ENCODE measurements at regions not wholly inside any gene's neighbourhood (a gene's known extent, or its start where the extent isn't known, plus 50 kb on each side); places are given as distances from the start of the nearest gene placed in this dataset.

DNA sequence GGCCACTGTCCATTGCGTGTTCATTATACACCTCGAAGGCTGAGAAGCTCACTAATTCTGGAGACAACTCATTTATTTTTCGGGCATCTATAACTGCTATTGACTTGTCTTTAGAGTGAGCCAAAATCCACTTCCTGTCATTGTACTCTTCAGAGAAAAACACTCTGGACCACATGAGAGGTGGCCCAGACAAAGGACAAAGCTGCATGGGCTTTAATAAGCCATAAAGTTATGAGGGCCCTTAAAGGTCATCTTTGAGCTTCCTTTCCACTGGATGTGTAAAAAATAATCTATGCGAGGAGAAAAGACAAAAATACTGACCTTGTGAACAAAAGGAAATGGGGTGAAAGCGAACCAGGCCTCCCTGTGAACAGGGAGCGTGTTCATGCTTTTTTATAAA, 63.5 kb upstream of the ZC3H12C start:
- Histone ChIP-seq H2AFZ (no peak overlapping the region), H3K36me3 (ENCODE audit: insufficient read depth) (no peaks in the 10 kb centered on the region), H3K4me2 (no peak overlapping the region), H3F3A (replicated peaks; ENCODE audit: low read depth) (no peaks in the 10 kb centered on the region), H3K4me3 (no peak overlapping the region), H3K27me3 (ENCODE audit: insufficient read depth) (no peaks in the 10 kb centered on the region), H4K20me1 (replicated peaks; ENCODE audit: insufficient read depth) (no peaks in the 10 kb centered on the region), H3K79me2 (replicated peaks; ENCODE audit: insufficient read depth) (no peaks in the 10 kb centered on the region), H3K9me2 (ENCODE audit: insufficient read depth) (peaks cover 25% of the 10 kb centered on the region), H3K4me1 (ENCODE audit: insufficient read depth) (no peaks in the 10 kb centered on the region), H3K27ac (ENCODE audit: low read depth) (no peak overlapping the region)
- Mint-ChIP-seq H3K4me1 (no peaks in the 10 kb centered on the region; the same call in 2 of the 3 replicates), H3K9me3 (no peaks in the 10 kb centered on the region), H3K27me3 (ENCODE audit: insufficient read depth, low read depth, poor library complexity) (peaks cover 2% of the 10 kb centered on the region), H3K4me3 (no peak overlapping the region), H3K27ac (no peak overlapping the region), H3K36me3 (ENCODE audit: low read depth) (no peaks in the 10 kb centered on the region)
- TF ChIP-seq, protein P1, sequence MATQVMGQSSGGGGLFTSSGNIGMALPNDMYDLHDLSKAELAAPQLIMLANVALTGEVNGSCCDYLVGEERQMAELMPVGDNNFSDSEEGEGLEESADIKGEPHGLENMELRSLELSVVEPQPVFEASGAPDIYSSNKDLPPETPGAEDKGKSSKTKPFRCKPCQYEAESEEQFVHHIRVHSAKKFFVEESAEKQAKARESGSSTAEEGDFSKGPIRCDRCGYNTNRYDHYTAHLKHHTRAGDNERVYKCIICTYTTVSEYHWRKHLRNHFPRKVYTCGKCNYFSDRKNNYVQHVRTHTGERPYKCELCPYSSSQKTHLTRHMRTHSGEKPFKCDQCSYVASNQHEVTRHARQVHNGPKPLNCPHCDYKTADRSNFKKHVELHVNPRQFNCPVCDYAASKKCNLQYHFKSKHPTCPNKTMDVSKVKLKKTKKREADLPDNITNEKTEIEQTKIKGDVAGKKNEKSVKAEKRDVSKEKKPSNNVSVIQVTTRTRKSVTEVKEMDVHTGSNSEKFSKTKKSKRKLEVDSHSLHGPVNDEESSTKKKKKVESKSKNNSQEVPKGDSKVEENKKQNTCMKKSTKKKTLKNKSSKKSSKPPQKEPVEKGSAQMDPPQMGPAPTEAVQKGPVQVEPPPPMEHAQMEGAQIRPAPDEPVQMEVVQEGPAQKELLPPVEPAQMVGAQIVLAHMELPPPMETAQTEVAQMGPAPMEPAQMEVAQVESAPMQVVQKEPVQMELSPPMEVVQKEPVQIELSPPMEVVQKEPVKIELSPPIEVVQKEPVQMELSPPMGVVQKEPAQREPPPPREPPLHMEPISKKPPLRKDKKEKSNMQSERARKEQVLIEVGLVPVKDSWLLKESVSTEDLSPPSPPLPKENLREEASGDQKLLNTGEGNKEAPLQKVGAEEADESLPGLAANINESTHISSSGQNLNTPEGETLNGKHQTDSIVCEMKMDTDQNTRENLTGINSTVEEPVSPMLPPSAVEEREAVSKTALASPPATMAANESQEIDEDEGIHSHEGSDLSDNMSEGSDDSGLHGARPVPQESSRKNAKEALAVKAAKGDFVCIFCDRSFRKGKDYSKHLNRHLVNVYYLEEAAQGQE (IDR thresholded peaks at IDR 0.05; ENCODE audit: unreplicated experiment): no peak
- TF ChIP-seq, protein P2, sequence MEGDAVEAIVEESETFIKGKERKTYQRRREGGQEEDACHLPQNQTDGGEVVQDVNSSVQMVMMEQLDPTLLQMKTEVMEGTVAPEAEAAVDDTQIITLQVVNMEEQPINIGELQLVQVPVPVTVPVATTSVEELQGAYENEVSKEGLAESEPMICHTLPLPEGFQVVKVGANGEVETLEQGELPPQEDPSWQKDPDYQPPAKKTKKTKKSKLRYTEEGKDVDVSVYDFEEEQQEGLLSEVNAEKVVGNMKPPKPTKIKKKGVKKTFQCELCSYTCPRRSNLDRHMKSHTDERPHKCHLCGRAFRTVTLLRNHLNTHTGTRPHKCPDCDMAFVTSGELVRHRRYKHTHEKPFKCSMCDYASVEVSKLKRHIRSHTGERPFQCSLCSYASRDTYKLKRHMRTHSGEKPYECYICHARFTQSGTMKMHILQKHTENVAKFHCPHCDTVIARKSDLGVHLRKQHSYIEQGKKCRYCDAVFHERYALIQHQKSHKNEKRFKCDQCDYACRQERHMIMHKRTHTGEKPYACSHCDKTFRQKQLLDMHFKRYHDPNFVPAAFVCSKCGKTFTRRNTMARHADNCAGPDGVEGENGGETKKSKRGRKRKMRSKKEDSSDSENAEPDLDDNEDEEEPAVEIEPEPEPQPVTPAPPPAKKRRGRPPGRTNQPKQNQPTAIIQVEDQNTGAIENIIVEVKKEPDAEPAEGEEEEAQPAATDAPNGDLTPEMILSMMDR (conservative IDR thresholded peaks at IDR 0.05; ENCODE audit: low read depth in 2 of 2): no peak
- no peak for TF ChIP-seq CREB1 (CRISPR knock-in tag; IDR thresholded peaks at IDR 0.05; ENCODE audit: low read depth)
- TF ChIP-seq EZH2 (IDR thresholded peaks at IDR 0.05; ENCODE audit: low read depth, unreplicated experiment): no peak
- TF ChIP-seq, protein P3, sequence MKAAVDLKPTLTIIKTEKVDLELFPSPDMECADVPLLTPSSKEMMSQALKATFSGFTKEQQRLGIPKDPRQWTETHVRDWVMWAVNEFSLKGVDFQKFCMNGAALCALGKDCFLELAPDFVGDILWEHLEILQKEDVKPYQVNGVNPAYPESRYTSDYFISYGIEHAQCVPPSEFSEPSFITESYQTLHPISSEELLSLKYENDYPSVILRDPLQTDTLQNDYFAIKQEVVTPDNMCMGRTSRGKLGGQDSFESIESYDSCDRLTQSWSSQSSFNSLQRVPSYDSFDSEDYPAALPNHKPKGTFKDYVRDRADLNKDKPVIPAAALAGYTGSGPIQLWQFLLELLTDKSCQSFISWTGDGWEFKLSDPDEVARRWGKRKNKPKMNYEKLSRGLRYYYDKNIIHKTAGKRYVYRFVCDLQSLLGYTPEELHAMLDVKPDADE (IDR thresholded peaks at IDR 0.05): no peak
- no peak for TF ChIP-seq NANOG (IDR thresholded peaks at IDR 0.05; ENCODE audit: borderline replicate concordance)
- TF ChIP-seq STAT1 (IDR thresholded peaks at IDR 0.05; ENCODE audit: unreplicated experiment): no peak
- ATAC-seq (no peak), DNase-seq (ENCODE audit: low spot score) (no peak)

DNA sequence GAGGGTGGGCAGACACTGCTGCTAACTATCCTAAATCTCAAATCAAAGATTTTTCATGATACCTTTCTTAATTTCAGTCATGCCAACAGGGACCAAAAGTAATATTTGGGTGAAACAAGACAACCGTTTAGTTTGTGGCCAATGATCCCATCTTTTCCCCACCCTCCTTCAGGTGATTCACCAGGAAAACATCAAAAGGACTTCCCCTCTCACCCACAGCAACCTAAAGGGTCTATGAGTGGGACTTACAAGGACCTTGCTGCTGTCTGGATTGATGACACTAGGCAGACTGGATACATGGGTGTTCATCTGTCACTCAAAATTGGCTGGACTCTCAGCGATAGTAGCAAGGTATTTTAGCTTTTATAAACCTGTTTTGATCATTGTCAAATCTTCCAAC, 62.0 kb upstream of the ZC3H12C start:
- H3K9me3 Mint-ChIP-seq: no peaks in the 10 kb centered on the region
- DNase-seq (ENCODE audit: low spot score) (no peak), ATAC-seq (no peak)
- H2AFZ ChIP-seq: no peak overlapping the region
- H3K27me3 ChIP-seq (ENCODE audit: insufficient read depth): no peaks in the 10 kb centered on the region
- H4K20me1 ChIP-seq (replicated peaks; ENCODE audit: insufficient read depth): no peaks in the 10 kb centered on the region
- no peaks in the 10 kb centered on the region for H3F3A ChIP-seq (replicated peaks; ENCODE audit: low read depth)
- H3K4me1 Mint-ChIP-seq: no peaks in the 10 kb centered on the region; the same call in 2 of the 3 replicates
- H3K79me2 ChIP-seq (replicated peaks; ENCODE audit: insufficient read depth): no peaks in the 10 kb centered on the region
- H3K4me2 ChIP-seq: no peak overlapping the region
- no peak overlapping the region for H3K4me3 ChIP-seq
- no peak overlapping the region for H3K27ac ChIP-seq (ENCODE audit: low read depth)
- H3K36me3 ChIP-seq (ENCODE audit: insufficient read depth): no peaks in the 10 kb centered on the region
- H3K9me2 ChIP-seq (ENCODE audit: insufficient read depth): peaks cover 22% of the 10 kb centered on the region
- no peak overlapping the region for H3K27ac Mint-ChIP-seq
- peaks cover 2% of the 10 kb centered on the region for H3K27me3 Mint-ChIP-seq (ENCODE audit: insufficient read depth, low read depth, poor library complexity)
- H3K36me3 Mint-ChIP-seq (ENCODE audit: low read depth): no peaks in the 10 kb centered on the region
- H3K4me3 Mint-ChIP-seq: no peak overlapping the region
- no peaks in the 10 kb centered on the region for H3K4me1 ChIP-seq (ENCODE audit: insufficient read depth)
- TF ChIP-seq, protein P4, sequence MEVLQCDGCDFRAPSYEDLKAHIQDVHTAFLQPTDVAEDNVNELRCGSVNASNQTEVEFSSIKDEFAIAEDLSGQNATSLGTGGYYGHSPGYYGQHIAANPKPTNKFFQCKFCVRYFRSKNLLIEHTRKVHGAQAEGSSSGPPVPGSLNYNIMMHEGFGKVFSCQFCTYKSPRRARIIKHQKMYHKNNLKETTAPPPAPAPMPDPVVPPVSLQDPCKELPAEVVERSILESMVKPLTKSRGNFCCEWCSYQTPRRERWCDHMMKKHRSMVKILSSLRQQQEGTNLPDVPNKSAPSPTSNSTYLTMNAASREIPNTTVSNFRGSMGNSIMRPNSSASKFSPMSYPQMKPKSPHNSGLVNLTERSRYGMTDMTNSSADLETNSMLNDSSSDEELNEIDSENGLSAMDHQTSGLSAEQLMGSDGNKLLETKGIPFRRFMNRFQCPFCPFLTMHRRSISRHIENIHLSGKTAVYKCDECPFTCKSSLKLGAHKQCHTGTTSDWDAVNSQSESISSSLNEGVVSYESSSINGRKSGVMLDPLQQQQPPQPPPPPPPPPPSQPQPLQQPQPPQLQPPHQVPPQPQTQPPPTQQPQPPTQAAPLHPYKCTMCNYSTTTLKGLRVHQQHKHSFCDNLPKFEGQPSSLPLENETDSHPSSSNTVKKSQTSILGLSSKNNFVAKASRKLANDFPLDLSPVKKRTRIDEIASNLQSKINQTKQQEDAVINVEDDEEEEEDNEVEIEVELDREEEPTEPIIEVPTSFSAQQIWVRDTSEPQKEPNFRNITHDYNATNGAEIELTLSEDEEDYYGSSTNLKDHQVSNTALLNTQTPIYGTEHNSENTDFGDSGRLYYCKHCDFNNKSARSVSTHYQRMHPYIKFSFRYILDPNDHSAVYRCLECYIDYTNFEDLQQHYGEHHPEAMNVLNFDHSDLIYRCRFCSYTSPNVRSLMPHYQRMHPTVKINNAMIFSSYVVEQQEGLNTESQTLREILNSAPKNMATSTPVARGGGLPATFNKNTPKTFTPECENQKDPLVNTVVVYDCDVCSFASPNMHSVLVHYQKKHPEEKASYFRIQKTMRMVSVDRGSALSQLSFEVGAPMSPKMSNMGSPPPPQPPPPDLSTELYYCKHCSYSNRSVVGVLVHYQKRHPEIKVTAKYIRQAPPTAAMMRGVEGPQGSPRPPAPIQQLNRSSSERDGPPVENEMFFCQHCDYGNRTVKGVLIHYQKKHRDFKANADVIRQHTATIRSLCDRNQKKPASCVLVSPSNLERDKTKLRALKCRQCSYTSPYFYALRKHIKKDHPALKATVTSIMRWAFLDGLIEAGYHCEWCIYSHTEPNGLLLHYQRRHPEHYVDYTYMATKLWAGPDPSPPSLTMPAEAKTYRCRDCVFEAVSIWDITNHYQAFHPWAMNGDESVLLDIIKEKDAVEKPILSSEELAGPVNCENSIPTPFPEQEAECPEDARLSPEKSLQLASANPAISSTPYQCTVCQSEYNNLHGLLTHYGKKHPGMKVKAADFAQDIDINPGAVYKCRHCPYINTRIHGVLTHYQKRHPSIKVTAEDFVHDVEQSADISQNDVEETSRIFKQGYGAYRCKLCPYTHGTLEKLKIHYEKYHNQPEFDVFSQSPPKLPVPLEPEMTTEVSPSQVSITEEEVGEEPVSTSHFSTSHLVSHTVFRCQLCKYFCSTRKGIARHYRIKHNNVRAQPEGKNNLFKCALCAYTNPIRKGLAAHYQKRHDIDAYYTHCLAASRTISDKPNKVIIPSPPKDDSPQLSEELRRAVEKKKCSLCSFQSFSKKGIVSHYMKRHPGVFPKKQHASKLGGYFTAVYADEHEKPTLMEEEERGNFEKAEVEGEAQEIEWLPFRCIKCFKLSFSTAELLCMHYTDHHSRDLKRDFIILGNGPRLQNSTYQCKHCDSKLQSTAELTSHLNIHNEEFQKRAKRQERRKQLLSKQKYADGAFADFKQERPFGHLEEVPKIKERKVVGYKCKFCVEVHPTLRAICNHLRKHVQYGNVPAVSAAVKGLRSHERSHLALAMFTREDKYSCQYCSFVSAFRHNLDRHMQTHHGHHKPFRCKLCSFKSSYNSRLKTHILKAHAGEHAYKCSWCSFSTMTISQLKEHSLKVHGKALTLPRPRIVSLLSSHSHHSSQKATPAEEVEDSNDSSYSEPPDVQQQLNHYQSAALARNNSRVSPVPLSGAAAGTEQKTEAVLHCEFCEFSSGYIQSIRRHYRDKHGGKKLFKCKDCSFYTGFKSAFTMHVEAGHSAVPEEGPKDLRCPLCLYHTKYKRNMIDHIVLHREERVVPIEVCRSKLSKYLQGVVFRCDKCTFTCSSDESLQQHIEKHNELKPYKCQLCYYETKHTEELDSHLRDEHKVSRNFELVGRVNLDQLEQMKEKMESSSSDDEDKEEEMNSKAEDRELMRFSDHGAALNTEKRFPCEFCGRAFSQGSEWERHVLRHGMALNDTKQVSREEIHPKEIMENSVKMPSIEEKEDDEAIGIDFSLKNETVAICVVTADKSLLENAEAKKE (CRISPR knock-in tag; IDR thresholded peaks at IDR 0.05): no peak
- TF ChIP-seq EZH2 (IDR thresholded peaks at IDR 0.05; ENCODE audit: low read depth, unreplicated experiment) (no peak), JUNB (IDR thresholded peaks at IDR 0.05; ENCODE audit: unreplicated experiment) (no peak)
